Aorta (tissue), 5 donors: ENCODE measurements at regions not wholly inside any gene's neighbourhood (a gene's known extent, or its start where the extent isn't known, plus 50 kb on each side); places are given as distances from the start of the nearest gene placed in this dataset.
A peak's percentile ranks its signal among the peaks of the same experiment; 100 is the strongest.

Experiments used
- ATAC-seq: fragments of 200-7000 bp; cut with Tn5 transposase; one replicate; pipeline ENCODE4 v1.9.1; 2022; ENCODE audit warnings: moderate library complexity; ENCODE audit not compliant: low FRiP score
- DNase-seq, 2 donors: peaks; one replicate each; pipeline ENCODE4 v3.0.0-alpha.2; 2020
- H3K27ac ChIP-seq, 2 donors: one replicate each; pipeline ENCODE4 v1.5.1; 2013; ENCODE audit warnings: low read length in 2 of 2, mild to moderate bottlenecking in 2 of 2, moderate library complexity in 2 of 2, control low read depth in 1 of 2, inconsistent platforms in 1 of 2, low read depth in 1 of 2
- H3K27me3 ChIP-seq, 2 donors: one replicate each; pipeline ENCODE4 v1.6.1; 2013; ENCODE audit warnings: control low read depth in 1 of 2, low read length in 1 of 2, mild to moderate bottlenecking in 1 of 2, moderate library complexity in 1 of 2; ENCODE audit not compliant: insufficient read depth in 2 of 2, control insufficient read depth in 1 of 2
- H3K36me3 ChIP-seq, 2 donors: one replicate each; pipeline ENCODE4 v1.6.1; 2013; ENCODE audit warnings: control low read depth in 1 of 2, low read length in 1 of 2, mild to moderate bottlenecking in 1 of 2; ENCODE audit not compliant: insufficient read depth in 2 of 2, control insufficient read depth in 1 of 2
- H3K4me1 ChIP-seq, 2 donors: one replicate each; pipeline ENCODE4 v1.6.1; 2013; ENCODE audit warnings: low read length in 2 of 2, control low read depth in 1 of 2, mild to moderate bottlenecking in 1 of 2, moderate library complexity in 1 of 2; ENCODE audit not compliant: insufficient read depth in 2 of 2, control insufficient read depth in 1 of 2
- H3K4me3 ChIP-seq, 2 donors: one replicate each; pipeline ENCODE4 v1.5.1; 2013; ENCODE audit warnings: low read length in 2 of 2, control low read depth in 1 of 2, mild to moderate bottlenecking in 1 of 2
- H3K9me3 ChIP-seq: one replicate; pipeline ENCODE4 v1.6.1; 2013; ENCODE audit warnings: mild to moderate bottlenecking, low read length; ENCODE audit not compliant: control insufficient read depth
- WGBS, 2 donors: extraction: QIAGEN DNeasy Blood & Tissue Kit; methylation state at CpG; one replicate each; pipeline ENCODE4 v1.1.7; 2013; 5-methylcytosine and 5-hydroxymethylcytosine counted together
- intact Hi-C, 2 donors: fragments of 100-400 bp; cut with DNase I; formaldehyde crosslinking; loops; one replicate each; pipeline versions ENCODE4 v1.14.2 to v1.15.0; 2022
- donor health status: healthy with polysubstance abuse.
- donor health status: Bipolar disorder and iron deficiency.
- donor health status: DM: no; HTN: no; CAD: no.
- donor health status: DM: no; HTN: no; CAD: no.
- donor health status: DM: yes; HTN: yes; CAD: no.

DNA sequence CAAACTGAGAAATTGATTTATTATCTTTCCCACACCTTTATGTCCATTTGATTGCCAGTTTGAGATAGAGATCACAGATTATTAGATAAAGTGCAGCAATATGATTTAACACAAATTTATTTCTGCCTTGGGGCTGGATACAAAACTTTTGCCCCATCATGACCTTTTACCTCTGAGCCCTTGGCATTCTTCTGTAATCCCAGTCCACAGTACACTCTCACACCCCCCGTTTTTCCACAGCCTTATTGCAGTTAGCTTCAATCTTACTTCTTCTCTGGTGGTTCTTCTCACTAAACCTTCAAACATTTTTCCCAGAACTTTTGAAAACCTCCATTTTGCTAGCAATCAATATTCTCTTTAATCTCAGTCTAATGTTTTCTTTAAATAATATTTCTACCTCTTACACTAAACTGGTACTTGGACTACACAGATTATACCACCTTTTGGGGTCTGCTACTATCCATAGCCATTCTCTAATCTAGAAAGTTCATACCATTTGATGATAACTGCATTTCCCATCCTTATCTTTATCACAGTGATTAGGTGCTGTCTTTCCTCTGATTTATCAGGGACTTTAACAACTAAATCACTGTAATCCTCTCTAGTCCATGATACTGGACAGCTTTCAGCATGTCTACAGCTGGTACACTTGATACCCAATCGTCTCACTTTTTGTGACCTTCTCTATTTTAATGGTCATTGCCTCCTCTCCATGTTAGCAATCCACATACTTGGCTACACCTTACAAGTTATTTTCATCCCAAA lies 186.7 kb upstream of the PDE3A start:
- intact Hi-C loops = no loop called here
- Histone ChIP-seq H3K27me3 (no peaks in the 10 kb centered on the region), H3K4me1 (no peaks in the 10 kb centered on the region), H3K36me3 (peaks cover 0 to 3% of the 10 kb centered on the region in 2 donors), H3K9me3 (no peaks in the 10 kb centered on the region), H3K4me3 (no peak overlapping the region), H3K27ac (no peak overlapping the region)
- 85 to 92% methylated on average over 2 of the region's 2 CpGs for WGBS, 2 donors
- no peak for DNase-seq
- ATAC-seq = no peak

DNA sequence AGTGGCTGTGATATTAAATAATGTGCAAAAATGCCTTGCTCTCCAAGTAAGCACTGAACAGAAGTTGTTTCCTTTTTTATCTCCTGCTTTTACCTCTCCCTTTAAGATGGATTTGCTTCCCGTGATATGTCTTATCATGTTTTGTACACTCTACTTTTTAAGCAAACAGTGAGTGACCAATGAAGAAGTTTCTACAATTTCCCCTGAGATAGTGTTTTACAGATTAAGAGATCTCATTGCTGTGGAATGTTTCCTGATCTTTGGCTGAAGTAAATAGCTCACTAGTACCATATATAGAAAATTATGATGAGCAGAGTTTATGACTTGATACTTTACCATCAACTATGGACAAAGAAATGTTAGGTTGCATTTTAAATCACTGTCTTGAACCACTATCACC lies 184.8 kb upstream of the PDE3A start:
- H3K27me3 ChIP-seq = no peaks in the 10 kb centered on the region
- ATAC-seq (no peak), DNase-seq (no peak)
- H3K27ac ChIP-seq = peak overlapping the region in 1 of 2 donors; percentile 43
- peaks cover 0 to 3% of the 10 kb centered on the region in 2 donors for H3K36me3 ChIP-seq
- H3K9me3 ChIP-seq = no peaks in the 10 kb centered on the region
- 0 to 4% methylated on average over 1 of the region's 1 CpG for WGBS, 2 donors
- no peak overlapping the region for H3K4me3 ChIP-seq
- intact Hi-C loops = no loop called here
- no peaks in the 10 kb centered on the region for H3K4me1 ChIP-seq

GRCh38 chr12:20184514-20184913 lies 183.8 kb upstream of the PDE3A start:
- no peak overlapping the region for H3K27ac ChIP-seq
- intact Hi-C loops = no loop called here
- ATAC-seq (no peak), DNase-seq (no peak)
- H3K36me3 ChIP-seq = peaks cover 0 to 3% of the 10 kb centered on the region in 2 donors
- no peaks in the 10 kb centered on the region for H3K9me3 ChIP-seq
- whole genome bisulfite sequencing, 2 donors = 58 to 71% methylated on average over 4 of the region's 4 CpGs
- H3K4me1 ChIP-seq = no peaks in the 10 kb centered on the region
- H3K4me3 ChIP-seq = no peak overlapping the region
- H3K27me3 ChIP-seq = no peaks in the 10 kb centered on the region

GRCh38 chr12:20187456-20187855 lies 180.9 kb upstream of the PDE3A start:
- H3K27ac ChIP-seq = no peak overlapping the region
- WGBS, 2 donors = 34 to 38% methylated on average over 5 of the region's 5 CpGs
- peak; percentile 50 for ATAC-seq

DNA sequence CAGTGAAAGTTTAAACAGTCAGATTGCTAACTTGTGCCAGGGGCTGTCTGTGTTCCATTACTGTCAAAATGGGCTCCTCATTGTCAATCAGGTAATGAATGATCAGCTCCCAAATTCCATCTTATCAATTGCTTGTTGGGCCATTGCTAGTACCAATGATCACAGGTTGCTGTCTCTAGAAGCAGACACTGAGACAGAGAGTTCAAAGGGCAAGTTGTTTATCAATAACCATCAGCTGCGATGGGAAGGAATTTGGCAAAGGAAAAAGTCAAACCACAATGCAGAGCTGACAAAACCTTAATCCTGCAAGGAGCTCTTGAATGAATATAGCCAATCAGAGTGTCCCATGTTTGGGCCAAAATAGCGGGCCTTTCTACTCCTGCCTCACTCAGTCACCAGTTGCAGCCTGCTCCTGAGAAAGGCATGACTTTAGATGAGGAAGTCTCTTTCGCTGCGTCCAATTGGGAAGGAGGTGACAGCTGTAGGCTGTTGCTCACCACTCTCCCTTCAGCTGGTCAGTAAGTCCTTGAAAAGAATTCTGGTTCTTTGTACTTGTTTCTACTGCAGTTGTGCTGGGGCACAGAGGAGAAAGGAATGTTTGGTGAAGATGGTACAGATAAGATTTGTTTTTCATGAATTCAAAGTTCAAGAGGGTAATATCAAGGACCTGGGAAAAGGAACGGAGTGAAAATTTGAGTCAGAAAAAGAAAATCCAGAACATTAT lies 179.2 kb upstream of the PDE3A start:
- intact Hi-C loops = no loop called here
- Histone ChIP-seq H3K36me3 (peaks cover 0 to 3% of the 10 kb centered on the region in 2 donors), H3K4me1 (no peaks in the 10 kb centered on the region), H3K9me3 (no peaks in the 10 kb centered on the region), H3K4me3 (no peak overlapping the region), H3K27me3 (no peaks in the 10 kb centered on the region), H3K27ac (peak overlapping the region in 1 of 2 donors; percentile 20)
- ATAC-seq (no peak), DNase-seq (peak in 1 of 2 donors; percentile 50)
- WGBS, 2 donors = 56 to 75% methylated on average over 5 of the region's 5 CpGs

More at GRCh38 chr12:20187456-20187855, 180.9 kb upstream of the PDE3A start:
- no peaks in the 10 kb centered on the region for H3K4me1 ChIP-seq
- no peaks in the 10 kb centered on the region for H3K27me3 ChIP-seq
- intact Hi-C loops = no loop called here
- DNase-seq = no peak
- no peak overlapping the region for H3K4me3 ChIP-seq
- peaks cover 0 to 3% of the 10 kb centered on the region in 2 donors for H3K36me3 ChIP-seq
- H3K9me3 ChIP-seq = no peaks in the 10 kb centered on the region

- Histone ChIP-seq H3K4me3 (no peak overlapping the region), H3K4me1 (no peaks in the 10 kb centered on the region), H3K36me3 (peaks cover 0 to 3% of the 10 kb centered on the region in 2 donors), H3K9me3 (no peaks in the 10 kb centered on the region), H3K27me3 (no peaks in the 10 kb centered on the region), H3K27ac (no peak overlapping the region)
- intact Hi-C loops = no loop called here
- 39 to 48% methylated on average over 2 of the region's 2 CpGs for WGBS, 2 donors
- DNase-seq (no peak), ATAC-seq (no peak)
These were observed 178.6 kb upstream of the PDE3A start for GRCh38 chr12:20189767-20190166.

GRCh38 chr12:20194171-20194570 lies 174.2 kb upstream of the PDE3A start:
- no peak overlapping the region for H3K4me3 ChIP-seq
- intact Hi-C loops = no loop called here
- no peaks in the 10 kb centered on the region for H3K4me1 ChIP-seq
- H3K27ac ChIP-seq = no peak overlapping the region
- H3K9me3 ChIP-seq = no peaks in the 10 kb centered on the region
- no peaks in the 10 kb centered on the region for H3K36me3 ChIP-seq
- ATAC-seq (peak; percentile 50), DNase-seq (no peak)
- H3K27me3 ChIP-seq = no peaks in the 10 kb centered on the region
- 54 to 72% methylated on average over 4 of the region's 4 CpGs for WGBS, 2 donors

DNA sequence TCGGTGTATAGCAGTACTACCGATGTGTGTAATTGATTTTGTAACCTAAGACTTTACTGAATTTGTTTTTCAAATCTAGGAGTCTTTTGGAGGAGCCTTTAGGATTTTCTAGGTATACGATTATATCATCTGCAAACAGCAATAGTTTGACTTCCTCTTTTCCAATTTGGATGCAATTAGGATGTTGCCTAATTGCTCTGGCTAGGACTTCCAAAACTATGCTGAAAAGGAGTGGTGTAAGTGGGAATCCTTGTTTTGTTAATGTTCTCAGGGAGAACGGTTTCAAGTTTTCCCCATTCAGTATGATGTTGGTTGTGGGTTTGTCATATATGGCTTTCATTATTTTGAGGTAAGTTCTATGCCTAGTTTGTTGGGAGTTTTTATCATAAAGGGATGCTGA lies 171.6 kb upstream of the PDE3A start:
- H3K4me1 ChIP-seq = no peaks in the 10 kb centered on the region
- peaks cover 0 to 2% of the 10 kb centered on the region in 2 donors for H3K36me3 ChIP-seq
- H3K4me3 ChIP-seq = no peak overlapping the region
- ATAC-seq (no peak), DNase-seq (no peak)
- H3K27me3 ChIP-seq = no peaks in the 10 kb centered on the region
- H3K9me3 ChIP-seq = no peaks in the 10 kb centered on the region
- WGBS, 2 donors = 95 to 97% methylated on average over 4 of the region's 4 CpGs
- intact Hi-C loops = no loop called here
- no peak overlapping the region for H3K27ac ChIP-seq

- Histone ChIP-seq H3K36me3 (peaks cover 0 to 2% of the 10 kb centered on the region in 2 donors), H3K27me3 (no peaks in the 10 kb centered on the region), H3K9me3 (no peaks in the 10 kb centered on the region), H3K4me3 (no peak overlapping the region), H3K4me1 (no peaks in the 10 kb centered on the region), H3K27ac (no peak overlapping the region)
- no peak for DNase-seq
- intact Hi-C loops = no loop called here
- ATAC-seq = no peak
These were observed 170.9 kb upstream of the PDE3A start for GRCh38 chr12:20197411-20197810.
